ENCODE measurements at regions not wholly inside any gene's neighbourhood (a gene's known extent, or its start where the extent isn't known, plus 50 kb on each side); places are given as distances from the start of the nearest gene placed in this dataset.
"Not testable (repeated sequence)": the region's sequence is repeated elsewhere in the genome, so short reads cannot be mapped to it uniquely, and the experiment has no call there.

- DNase-seq = no peak
Observed at GRCh38 chr21:31449921-31450535, 106.0 kb upstream of the TIAM1 start.

- no peak for DNase-seq
Observed at GRCh38 chr21:31448496-31448895, 104.4 kb upstream of the TIAM1 start.

GRCh38 chr21:31447505-31447904 lies 103.4 kb upstream of the TIAM1 start:
- DNase-seq = no peak

GRCh38 chr21:31446226-31446855 lies 102.3 kb upstream of the TIAM1 start:
- no peak for DNase-seq

- no peak for DNase-seq
Observed at GRCh38 chr21:31445137-31445536, 101.1 kb upstream of the TIAM1 start.

GRCh38 chr21:31443736-31444521 lies 99.9 kb upstream of the TIAM1 start:
- no peak for DNase-seq

- no peak for DNase-seq
Observed at GRCh38 chr21:31442339-31442738, 98.3 kb upstream of the TIAM1 start.

GRCh38 chr21:31429506-31429905 lies 85.4 kb upstream of the TIAM1 start:
- no peak for DNase-seq

GRCh38 chr21:31426235-31426797 lies 82.3 kb upstream of the TIAM1 start:
- DNase-seq = no peak

GRCh38 chr21:31425138-31425537 lies 81.1 kb upstream of the TIAM1 start:
- DNase-seq = no peak

- no peak for DNase-seq
Observed at GRCh38 chr21:31424058-31424457, 80.0 kb upstream of the TIAM1 start.

GRCh38 chr21:31420988-31421387 lies 76.9 kb upstream of the TIAM1 start:
- DNase-seq = no peak

- DNase-seq = no peak
Observed at GRCh38 chr21:31420354-31420753, 76.3 kb upstream of the TIAM1 start.

GRCh38 chr21:31418377-31419001 lies 74.4 kb upstream of the TIAM1 start:
- no peak for DNase-seq

- not testable (repeated sequence) for DNase-seq
Observed at GRCh38 chr21:31417214-31417613, 73.2 kb upstream of the TIAM1 start.

GRCh38 chr21:31416465-31416864 lies 72.4 kb upstream of the TIAM1 start:
- no peak for DNase-seq

- DNase-seq = no peak
Observed at GRCh38 chr21:31414263-31415000, 70.4 kb upstream of the TIAM1 start.

- DNase-seq = no peak
Observed at GRCh38 chr21:31413698-31414097, 69.6 kb upstream of the TIAM1 start.

- no peak for DNase-seq
Observed at GRCh38 chr21:31410499-31411131, 66.6 kb upstream of the TIAM1 start.

- DNase-seq = no peak
Observed at GRCh38 chr21:31409831-31410487, 65.9 kb upstream of the TIAM1 start.

GRCh38 chr21:31408301-31409088 lies 64.4 kb upstream of the TIAM1 start:
- no peak for DNase-seq

All from NCI-H446 (cell line).